ENCODE measurements at regions not wholly inside any gene's neighbourhood (a gene's known extent, or its start where the extent isn't known, plus 50 kb on each side); places are given as distances from the start of the nearest gene placed in this dataset.

DNA sequence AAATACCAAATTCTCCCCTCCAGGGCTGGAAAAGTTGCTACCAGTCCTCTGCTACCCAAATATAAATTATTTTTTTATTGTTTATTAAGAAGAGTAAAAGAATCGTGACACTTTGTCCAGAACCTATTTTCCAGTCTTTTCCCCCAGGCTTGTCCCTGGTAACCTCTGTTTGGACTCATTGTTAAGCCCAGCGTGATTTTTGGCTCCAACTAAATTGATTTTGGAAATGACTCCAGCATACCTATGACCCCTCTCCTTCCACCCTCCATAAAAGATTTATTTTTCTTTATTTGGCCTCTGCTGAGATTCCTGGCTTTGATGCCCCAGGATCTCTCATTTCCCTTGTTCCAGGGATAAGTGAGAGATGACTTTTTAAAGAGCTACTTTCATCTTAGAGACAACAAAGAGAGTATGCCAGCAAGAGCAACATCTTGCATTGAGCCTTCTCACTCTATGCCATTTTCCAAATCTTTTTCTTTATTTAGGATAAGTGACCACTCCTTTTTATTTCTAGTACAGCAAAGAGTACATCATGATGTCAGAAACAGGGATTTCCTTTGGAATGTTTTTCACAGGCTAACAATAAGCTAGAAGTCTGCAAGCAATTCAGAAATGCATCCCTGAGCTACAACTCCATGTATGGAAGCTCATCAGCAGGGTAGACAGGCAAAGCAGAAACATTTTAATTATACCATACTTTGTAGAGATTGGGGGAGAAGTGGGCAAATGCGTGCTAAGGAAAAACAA, 75.8 kb downstream of the DAD1 start:
- DNase-seq = no peak

- no peak for DNase-seq
Observed at GRCh38 chr14:22512106-22512814, 76.8 kb downstream of the DAD1 start.

DNA sequence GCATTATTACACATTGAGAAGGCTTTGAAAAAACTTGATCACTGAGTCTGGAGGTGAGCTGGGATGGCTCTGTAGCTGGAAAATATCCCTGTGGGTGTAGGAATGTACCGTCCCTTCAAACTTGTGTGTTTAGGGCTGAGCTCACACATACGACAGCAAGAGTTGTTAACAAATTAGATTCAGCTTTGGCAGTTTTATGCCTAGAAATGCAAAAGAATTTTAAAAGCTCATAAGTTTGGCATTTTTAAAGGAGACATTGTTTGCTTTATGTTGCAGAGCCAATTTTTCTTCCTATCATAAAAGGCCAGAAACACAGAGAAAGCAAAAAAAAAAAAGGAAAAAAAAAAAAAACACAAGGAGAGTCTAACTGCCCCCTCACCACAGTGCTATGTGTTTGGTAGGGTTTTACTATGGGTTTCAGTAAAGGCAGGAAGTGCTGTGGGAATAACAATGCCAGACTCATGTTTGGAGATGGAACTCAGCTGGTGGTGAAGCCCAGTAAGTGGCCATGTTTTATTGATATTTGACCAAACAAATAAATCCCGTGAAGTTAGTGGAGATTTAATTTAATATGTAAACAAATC, 78.4 kb downstream of the DAD1 start:
- DNase-seq = no peak

DNA sequence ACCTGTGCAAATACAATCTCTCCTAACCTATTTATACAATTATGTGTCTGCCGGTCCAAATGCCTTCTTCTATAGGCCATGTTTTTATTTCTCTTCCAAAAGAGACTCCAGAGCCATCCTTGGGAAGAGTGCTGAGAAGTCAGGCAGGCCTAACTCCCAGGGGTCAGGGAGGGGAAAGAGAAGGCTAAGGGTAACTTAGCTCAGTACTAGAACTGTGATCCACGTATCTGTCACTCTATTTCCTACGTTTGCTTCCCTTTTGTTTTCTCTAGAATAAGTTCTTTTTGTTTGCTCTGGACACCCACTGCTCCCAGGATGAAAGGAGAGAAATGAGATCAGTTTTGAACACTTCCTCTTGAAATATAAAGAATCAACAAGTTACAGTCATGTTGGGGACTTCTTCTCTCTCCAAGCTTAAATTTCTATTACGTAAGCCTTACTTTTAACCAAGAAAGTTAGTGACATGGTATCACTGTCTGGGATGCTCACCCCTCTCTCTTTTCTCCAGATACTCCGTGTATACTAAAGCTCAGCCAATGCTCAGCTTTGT, 79.2 kb downstream of the DAD1 start:
- DNase-seq = no peak

GRCh38 chr14:22509036-22509709, 79.9 kb downstream of the DAD1 start:
- no peak for DNase-seq

GRCh38 chr14:22508662-22509035, 80.4 kb downstream of the DAD1 start:
- no peak for DNase-seq

DNA sequence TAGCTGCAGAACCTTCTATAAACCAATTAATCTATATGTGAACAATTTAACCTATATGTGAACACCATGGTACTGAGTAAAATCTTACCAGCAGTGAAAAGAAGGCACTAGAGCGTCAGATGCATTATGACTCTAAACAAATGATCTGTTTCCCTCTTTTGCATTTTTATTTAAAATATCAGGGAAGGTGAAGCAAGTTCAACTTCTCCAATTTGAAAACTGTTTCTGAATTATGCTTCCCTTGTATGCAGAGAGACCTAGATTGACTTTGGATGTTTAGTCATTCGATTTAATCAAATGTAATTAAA, 80.9 kb downstream of the DAD1 start:
- no peak for DNase-seq

- DNase-seq = no peak
Observed at GRCh38 chr14:22506778-22507351, 82.2 kb downstream of the DAD1 start.

- DNase-seq = no peak
Observed at GRCh38 chr14:22506378-22506710, 82.7 kb downstream of the DAD1 start.

GRCh38 chr14:22505697-22506377, 83.2 kb downstream of the DAD1 start:
- DNase-seq = no peak

DNA sequence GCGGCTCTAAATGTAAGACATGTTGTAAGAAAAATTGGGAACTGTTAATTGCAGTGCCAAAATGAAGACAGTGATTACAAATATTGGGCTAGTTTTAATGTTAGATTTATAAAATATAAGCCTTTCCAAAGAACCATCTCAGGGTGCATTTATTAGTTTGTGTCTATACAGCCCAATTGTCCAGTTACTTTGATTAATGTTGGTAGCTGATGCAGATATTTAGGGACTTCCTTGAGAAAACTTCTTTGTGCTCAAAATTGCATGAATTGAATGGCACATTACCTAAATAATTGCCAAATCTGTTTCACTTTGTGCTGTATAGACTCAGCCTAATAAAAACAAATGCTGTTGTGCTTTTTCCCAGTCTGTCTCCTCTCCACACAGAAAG, 83.7 kb downstream of the DAD1 start:
- DNase-seq = no peak

DNA sequence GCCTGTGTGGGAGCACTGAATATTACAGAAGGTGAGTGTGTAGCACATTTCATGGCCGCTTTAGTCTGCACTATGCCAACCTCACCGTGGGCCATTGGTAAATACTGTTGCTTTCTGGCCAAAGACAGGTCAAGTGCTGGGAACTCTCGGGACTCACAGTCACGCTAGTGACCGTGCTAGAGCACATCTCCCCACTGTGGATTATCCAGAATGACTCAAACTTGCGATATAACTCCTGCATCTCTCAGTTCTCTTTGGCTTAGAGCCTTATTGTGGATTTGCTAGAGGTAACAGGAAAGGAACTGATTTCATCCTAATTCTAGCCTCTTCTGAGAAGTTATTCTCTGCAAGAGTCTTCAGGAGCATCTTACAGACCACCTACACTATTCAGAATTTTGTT, 86.5 kb downstream of the DAD1 start:
- no peak for DNase-seq

- DNase-seq = no peak
Observed at GRCh38 chr14:22502007-22502406, 87.0 kb downstream of the DAD1 start.

- DNase-seq = no peak
Observed at GRCh38 chr14:22500954-22501726, 87.9 kb downstream of the DAD1 start.

GRCh38 chr14:22500525-22500924, 88.5 kb downstream of the DAD1 start:
- no peak for DNase-seq

DNA sequence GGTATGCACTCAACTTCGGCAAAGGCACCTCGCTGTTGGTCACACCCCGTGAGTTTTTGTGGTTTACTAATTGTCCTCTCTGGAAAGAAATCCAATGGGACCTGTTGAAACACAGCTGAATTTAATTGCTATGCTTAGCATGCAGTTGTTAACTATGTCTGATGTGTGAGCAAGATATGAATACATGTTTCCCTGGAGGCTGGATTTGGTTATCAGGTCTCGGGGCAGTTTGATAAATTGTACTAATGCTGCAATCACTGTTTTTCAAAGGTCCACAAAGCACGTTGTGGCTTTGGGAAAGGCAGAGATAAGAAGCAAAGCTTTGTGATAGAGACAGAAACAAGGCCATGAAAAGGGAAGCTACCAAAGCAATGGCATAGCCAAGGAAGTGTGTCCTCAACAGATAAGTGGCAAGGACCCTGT, 91.3 kb downstream of the DAD1 start:
- no peak for DNase-seq

DNA sequence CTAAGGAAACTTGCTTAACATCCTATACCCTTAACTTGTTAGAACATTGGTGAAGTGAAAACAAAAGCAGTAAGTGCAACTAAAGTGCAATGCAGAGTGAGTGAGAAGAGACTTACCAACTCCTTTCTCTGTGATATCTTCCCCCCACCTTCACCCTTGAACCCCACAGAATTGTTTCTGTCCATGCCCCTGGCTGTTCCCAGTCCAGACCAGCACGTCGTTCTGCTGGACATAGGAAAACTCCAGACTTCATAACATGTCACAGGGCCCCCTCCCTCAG, 91.9 kb downstream of the DAD1 start:
- no peak for DNase-seq

GRCh38 chr14:22494486-22495135, 94.4 kb downstream of the DAD1 start:
- no peak for DNase-seq

DNA sequence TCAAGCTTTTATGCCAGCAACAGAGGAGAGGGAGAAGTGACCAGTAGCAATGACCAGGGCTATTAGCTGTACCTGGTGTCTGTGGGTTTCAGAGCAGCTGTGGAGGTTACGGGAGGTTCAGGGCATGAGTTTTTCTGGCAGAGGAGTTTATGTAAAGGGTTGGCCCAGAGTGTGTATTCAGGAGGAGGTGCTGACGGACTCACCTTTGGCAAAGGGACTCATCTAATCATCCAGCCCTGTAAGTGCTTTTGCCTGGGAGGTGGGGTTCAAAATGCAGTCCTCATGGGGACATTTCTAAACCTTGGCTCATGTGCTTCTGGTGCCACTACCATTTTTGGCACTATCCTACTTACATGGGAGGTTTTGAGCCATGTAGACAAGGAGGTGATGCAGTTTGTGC, 95.3 kb downstream of the DAD1 start:
- no peak for DNase-seq

DNA sequence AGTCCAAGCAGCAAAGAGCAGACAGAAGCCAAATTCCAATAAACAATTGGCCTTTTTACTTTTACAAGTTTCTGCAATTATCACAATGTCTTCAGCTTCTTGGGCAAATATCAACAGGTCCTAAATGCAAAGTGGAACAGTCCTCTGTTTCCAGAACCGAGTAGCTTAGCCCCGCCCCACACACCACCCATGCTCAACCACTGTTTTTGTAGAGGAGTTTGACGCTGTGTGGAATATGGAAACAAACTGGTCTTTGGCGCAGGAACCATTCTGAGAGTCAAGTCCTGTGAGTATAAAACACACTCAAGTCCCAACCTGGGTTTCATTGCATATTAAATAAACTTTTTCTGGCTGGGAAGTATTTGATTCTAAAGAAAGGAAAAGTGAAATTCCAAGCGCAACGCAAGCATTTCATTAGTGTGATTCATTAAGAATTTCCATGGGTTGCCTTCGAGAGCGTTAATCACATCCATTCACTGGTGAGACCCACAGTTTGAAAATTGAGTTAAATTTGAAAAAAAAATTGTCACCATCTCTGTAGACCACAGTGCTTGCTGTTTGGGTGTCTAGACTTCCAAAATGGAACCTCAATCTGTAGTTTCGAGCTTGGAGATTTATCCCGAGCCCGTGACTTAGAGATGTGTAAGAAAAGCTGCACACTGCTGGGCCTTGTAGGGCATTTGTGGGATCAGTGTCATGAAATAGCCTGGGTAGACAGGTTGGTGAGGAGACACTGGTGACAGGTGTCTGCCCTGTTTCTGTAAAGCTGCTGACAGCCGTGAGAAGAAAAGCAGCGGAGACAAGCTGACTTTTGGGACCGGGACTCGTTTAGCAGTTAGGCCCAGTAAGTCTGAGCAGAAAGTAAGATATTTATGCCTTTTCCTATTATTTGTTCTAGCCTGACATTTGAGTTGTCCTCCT, 96.1 kb downstream of the DAD1 start:
- DNase-seq = no peak
